ENCODE measurements at regions not wholly inside any gene's neighbourhood (a gene's known extent, or its start where the extent isn't known, plus 50 kb on each side); places are given as distances from the start of the nearest gene placed in this dataset.

DNA sequence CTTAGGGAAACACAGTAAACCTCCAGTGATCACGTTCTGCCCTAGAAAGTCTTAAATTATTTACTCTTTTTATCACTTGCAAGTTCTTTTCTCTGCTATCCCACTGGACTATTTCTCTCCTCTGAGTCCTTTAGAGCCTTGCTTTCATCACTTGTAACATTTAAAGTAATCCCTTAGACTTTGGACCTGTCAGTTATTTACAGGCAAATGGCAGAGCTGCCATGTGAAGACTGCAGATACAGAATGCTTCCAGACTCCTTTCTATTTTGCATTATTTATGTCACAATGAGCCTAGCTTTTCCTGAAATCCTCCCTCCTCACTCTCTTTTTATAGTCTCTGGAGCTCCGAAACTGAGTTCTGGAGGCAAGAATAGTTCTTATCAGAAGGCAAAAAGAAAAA is 325.6 kb upstream of the TRIB2 start:
- no peak for DNase-seq

- DNase-seq: no peak
Observed at GRCh38 chr2:12396699-12397098, 320.0 kb upstream of the TRIB2 start.

GRCh38 chr2:12397854-12398253 is 318.9 kb upstream of the TRIB2 start:
- no peak for DNase-seq

GRCh38 chr2:12399240-12399639 is 317.5 kb upstream of the TRIB2 start:
- DNase-seq: no peak

DNA sequence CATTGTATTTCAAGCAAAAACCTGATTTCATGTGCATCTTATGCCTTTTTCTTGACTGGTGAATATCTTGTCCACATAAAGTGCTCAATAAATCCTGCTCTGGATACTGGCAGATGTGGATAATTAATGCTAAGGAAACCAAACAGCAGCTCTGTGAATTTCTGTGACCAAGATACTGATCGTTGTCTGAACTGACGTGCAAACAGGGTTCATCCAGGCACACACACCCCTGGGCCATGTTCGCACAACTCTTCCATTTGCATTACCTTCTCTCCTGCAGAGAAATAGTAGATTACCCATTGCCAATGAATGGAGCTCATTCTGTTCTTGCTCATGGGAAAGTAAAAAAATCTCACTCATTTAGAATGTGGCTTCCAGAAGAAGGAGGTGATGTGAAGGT is 316.2 kb upstream of the TRIB2 start:
- no peak for DNase-seq

DNA sequence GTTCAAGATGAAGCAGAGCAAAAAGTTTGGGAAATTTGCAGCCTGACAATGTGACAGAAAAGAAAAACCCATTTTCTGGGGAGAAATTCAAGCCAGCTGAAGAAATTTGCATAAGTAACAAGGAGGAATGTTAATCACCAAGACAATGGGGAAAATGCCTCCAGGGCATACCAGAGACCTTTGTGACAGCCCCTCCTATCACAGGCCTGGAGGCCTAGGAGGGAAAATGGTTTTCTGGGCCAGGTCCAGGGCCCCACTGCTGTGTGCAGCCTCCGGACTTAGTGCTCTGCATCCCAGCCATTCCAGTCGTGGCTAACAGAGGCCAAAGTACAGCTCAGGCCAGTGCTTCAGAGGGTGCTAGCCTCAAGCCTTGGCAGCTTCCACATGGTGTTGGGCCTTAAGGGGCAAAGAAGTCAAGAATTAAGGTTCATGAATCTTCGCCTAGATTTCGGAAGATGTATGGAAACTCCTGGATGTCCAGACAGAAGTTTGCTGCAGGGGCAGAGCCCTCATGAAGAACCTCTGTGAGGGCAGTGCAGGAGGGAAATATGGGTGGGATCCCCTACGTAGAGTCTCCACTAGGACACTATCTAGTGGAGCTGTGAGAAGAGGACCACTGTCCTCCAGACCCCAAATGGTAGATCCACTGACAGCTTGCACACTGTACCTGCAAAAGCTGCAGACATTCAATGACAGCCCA is 314.1 kb upstream of the TRIB2 start:
- DNase-seq: no peak

GRCh38 chr2:12404497-12404896 is 312.2 kb upstream of the TRIB2 start:
- DNase-seq: no peak

GRCh38 chr2:12407160-12407559 is 309.6 kb upstream of the TRIB2 start:
- DNase-seq: no peak

DNA sequence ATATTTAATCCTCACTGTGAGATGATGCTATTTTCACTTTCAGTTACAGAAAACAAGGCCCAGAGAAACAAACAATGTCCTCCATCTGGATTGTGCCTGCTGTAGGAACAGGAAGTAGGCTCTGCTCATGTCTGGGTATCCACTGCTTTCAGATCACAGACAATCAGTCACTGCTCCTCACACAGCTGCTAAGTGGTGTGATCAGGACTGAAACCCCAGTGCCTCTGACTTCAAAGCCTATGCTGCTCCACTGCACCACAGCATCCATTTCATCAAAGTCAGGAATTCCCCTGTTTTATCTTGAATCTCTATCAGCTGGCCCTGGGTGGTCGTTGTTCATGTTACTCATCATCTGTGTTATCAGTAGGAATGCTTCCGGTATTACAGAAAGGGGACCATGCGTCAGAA is 303.8 kb upstream of the TRIB2 start:
- DNase-seq: no peak

- no peak for DNase-seq
Observed at GRCh38 chr2:12415536-12415935, 301.2 kb upstream of the TRIB2 start.

DNA sequence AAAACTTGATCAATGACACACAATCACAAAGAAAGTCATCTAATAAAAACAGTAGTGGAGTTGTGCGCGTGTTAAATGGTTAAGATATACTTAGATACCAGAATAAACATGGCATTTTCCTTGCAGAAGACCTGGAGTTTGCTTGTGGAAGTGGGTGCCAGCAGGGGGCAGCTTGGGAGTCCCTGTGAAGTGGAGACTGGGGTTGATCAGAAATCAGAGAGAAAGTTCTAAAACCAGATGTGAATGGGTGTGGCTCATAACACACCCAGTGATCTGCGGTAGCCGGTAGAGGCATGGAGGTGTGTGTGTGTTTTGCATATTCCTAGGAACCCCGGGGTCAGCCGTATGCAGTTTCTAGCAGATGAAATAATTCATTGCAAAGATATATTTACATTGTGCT is 300.1 kb upstream of the TRIB2 start:
- DNase-seq: no peak

DNA sequence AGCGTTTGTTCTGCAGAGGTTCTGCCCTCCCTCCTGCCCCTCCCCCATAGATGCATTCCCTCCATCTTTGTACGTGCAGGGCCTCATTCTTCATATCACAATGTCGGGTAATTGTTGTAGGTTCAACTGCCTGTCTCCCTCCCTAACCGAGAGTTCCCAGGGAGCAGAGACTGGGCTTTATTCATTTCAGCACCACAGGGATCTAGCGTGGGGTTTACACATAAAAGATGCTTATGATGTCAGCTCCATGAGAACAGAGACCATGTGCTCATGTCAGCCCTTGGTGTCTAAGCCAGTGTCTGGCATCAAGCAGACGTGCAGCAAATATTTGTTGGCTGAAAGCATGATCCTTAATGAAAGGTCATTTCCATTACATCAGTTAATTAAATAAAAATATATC is 298.9 kb upstream of the TRIB2 start:
- DNase-seq: no peak

DNA sequence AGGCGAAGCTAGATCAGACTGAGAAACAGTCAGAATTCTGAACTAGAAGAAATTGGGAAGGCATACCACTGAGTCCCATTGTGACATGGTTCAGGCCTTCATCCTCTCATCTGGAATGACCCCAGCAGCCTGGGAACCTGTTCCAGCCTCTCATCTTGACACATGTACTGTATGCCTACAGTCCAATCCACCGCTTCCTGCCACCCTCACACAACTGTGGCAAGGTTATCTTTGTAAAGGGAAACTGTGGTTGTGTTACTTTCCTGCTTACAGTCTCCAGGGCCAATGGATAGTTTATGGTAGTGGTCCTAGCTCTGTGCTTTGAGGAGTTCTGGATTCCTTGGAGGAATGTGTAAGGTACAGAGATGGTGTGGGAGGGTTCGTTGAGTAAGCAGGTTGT is 296.9 kb upstream of the TRIB2 start:
- no peak for DNase-seq

- DNase-seq: no peak
Observed at GRCh38 chr2:12421046-12421445, 295.7 kb upstream of the TRIB2 start.

DNA sequence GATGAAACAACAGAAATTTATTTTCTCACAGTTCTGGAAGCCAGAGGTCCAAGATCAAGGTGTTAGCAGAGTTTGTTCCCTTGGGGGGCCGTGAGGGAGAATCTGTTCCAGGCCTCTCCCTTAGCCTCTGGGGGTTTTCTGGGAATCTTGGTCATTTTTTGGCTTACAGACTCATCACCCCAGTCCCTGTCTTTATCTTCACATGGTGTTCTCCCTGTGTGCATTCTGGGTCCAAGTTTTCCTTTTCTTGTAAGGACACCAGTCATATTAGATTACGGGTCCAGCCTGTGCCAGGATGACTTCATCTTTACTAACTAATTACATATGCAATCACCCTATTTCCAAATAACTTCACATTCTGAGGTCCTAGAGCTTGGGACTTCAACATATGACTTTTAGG is 292.5 kb upstream of the TRIB2 start:
- no peak for DNase-seq

DNA sequence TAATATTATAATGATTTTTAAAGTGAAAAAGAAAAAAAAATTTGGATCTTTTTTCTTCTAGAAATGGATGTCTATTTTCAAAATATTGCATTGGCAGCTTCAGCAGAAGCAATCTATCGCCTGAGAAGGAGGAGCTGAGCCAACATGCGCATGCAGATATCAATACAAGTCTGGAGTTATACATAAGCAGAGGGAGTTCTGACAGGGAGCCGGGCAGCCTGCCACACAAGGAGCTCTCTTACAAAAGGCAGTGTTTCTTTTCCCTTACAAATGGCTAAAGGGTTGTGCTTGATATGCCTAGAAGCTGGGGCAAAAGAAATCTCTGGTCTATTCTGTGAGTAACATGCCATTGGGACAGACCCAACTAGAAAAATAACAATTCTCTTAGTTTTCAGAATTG is 291.9 kb upstream of the TRIB2 start:
- DNase-seq: no peak

DNA sequence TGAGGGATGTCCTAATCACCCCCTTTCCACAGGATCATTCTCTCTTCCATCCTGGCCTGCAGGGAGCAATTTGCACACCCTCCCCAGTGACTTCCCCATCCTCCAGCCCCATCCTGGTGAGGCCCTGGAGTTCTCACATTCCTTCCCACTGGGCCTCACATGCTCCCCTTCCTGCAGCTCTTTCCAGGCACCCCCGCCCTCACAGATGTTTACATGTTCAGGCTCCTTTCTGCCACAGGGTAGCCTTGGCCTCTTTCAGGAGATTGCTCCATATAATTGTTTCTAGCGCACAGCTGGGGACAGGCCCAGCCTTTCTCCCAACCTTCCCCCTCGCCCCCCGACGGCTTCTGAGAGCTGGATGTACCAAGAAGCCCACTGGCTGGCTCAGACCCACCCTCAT is 288.4 kb upstream of the TRIB2 start:
- no peak for DNase-seq

DNA sequence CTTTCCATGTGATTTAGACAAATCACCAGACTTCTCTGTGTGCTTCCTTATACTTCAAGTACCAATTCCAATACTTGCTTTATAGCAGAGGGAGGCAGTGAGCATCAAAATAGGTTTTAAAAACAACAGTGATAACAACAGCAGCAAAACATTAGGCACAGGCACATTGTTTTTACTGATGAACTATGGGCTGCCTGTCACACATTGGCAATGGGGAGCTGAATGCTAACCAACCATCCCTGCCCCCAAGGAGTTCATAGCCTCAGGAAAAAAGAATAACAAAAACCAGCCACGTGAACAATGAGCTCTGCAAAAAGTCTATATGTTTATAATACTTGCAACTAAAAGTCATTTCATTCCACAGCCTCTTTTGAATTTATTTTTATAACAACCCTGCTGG is 287.9 kb upstream of the TRIB2 start:
- no peak for DNase-seq

- DNase-seq: no peak
Observed at GRCh38 chr2:12429779-12430406, 286.8 kb upstream of the TRIB2 start.

- no peak for DNase-seq
Observed at GRCh38 chr2:12430407-12431133, 286.2 kb upstream of the TRIB2 start.

GRCh38 chr2:12432985-12433625 is 283.6 kb upstream of the TRIB2 start:
- DNase-seq: no peak

DNA sequence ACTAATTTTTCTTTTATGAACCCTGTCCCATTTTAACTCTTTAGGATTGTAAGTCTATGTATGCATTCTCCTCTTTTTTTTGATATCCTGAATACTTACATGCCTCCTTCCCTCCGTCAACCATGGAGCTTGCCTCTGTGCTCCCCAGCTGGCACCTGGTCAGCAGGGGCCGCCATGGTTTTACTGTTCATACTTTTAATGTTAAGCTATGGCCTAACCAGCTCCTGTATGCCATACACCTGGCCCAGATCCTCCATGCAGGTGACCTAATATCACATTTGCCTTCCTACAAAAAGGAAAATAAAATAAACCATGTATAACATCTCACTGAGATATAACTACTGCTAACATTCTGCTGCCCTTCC is 283.1 kb upstream of the TRIB2 start:
- DNase-seq: no peak

DNA sequence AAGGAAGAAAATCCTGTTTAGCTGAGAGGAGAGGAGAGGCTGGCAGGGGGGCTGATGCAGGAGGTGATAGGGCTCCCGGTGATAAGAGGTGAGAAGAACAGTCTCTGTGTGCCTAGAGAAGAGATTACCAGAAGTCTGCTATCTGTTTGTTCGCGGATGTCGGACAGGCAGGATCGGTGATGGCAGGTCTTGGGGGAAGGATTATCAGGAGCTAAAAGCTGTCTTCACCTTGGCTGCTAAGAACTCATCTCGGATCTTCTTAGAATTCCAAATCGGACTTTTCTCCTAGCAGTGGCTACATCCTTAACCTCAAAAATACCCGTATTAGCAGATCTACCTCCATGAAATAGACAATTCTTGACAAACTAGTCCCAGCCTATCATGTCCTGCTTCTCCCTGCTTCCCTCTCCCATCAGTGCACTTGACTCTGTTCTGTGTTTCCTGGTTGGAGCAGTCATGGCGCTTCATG is 282.1 kb upstream of the TRIB2 start:
- no peak for DNase-seq

Measured in NCI-H748 treated with DMSO at 0.1 percent for 48 hours (cell line).